Body of pancreas (tissue), 4 donors: ENCODE measurements at regions not wholly inside any gene's neighbourhood (a gene's known extent, or its start where the extent isn't known, plus 50 kb on each side); places are given as distances from the start of the nearest gene placed in this dataset.
A peak's percentile ranks its signal among the peaks of the same experiment; 100 is the strongest.

ENCODE experiments used
- ATAC-seq: fragments of 150-250 bp; one replicate; pipeline ENCODE4 v1.9.1; 2016
- DNase-seq, 4 donors: peaks; one replicate each; pipeline ENCODE4 v3.0.0-alpha.2; 2019
- H3K27ac ChIP-seq, 4 donors: fragments of 200-600 bp; sonication (generic); 1 replicate in 3 of 4; 2 replicates in 1 of 4; pipeline versions ENCODE4 v1.5.1 to v1.6.1; 2016 to 2019; ENCODE audit warnings: mild to moderate bottlenecking in 1 of 4, mixed read lengths in 1 of 4, moderate library complexity in 1 of 4
- H3K27me3 ChIP-seq, 2 donors: fragments of 200-600 bp; sonication (generic); one replicate each; pipeline ENCODE4 v1.6.0; 2016; ENCODE audit warnings: mild to moderate bottlenecking in 1 of 2
- H3K36me3 ChIP-seq, 2 donors: fragments of 200-600 bp; sonication (generic); replicated peaks in 1 of 2; 2 replicates each; pipeline ENCODE4 v1.5.1; 2016; ENCODE audit warnings: low read depth in 2 of 2; ENCODE audit not compliant: insufficient read depth in 1 of 2
- H3K4me1 ChIP-seq: fragments of 200-600 bp; sonication (generic); one replicate; pipeline ENCODE4 v1.6.0; 2016
- H3K4me3 ChIP-seq, 2 donors: fragments of 200-600 bp; sonication (generic); 1 replicate in 1 of 2; 2 replicates in 1 of 2; pipeline ENCODE4 v1.5.1; 2016 to 2019
- H3K9me3 ChIP-seq, 3 donors: fragments of 200-600 bp; sonication (generic); 1 replicate in 2 of 3; 2 replicates in 1 of 3; pipeline ENCODE4 v1.5.1; 2016
- POLR2A ChIP-seq, 3 donors: fragments of 450-650 bp; IDR thresholded peaks; one replicate each; pipeline ENCODE4 v1.6.1; 2016; ENCODE audit warnings: antibody characterized with exemption in 3 of 3, mild to moderate bottlenecking in 2 of 3
- WGBS, 2 donors: methylation state at CpG; one replicate each; pipeline ENCODE4 v1.1.5; 2017; 5-methylcytosine and 5-hydroxymethylcytosine counted together
- intact Hi-C: fragments of 100-400 bp; cut with DNase I; formaldehyde crosslinking; loops from one replicate; pipeline ENCODE4 v1.15.1; 2023
- TF ChIP-seq, protein P1 (sequence below), 7 experiments: fragments of 450-650 bp in 4 of 7; fragments of 200-600 bp in 3 of 7; sonication (generic) in 3 of 7; IDR thresholded peaks; one replicate each; pipeline ENCODE4 v1.5.1; 2016 to 2019; ENCODE audit warnings: antibody characterized with exemption in 7 of 7

DNA sequence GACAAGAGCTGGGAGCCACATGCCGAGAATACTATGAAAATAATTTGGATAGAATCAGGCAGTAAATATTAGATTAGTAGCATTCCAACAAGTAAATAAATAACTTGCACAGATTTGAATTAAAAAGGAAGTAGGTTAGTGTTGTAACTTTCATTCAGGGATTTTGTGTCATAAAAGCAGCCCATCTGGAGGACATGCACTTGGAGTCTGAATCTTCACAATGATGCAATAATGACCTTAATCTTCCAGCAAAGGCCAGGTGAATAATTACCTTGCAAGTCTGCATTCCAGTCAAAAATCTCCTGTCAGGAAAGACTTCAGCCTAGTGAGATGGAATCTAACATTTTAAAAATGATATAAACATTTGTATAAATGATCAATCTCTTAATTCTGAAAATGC lies 518.1 kb downstream of the KCNJ2 start:
- WGBS, 2 donors = 5 to 12% methylated on average over 1 of the region's 1 CpG
- TF ChIP-seq, protein P1, sequence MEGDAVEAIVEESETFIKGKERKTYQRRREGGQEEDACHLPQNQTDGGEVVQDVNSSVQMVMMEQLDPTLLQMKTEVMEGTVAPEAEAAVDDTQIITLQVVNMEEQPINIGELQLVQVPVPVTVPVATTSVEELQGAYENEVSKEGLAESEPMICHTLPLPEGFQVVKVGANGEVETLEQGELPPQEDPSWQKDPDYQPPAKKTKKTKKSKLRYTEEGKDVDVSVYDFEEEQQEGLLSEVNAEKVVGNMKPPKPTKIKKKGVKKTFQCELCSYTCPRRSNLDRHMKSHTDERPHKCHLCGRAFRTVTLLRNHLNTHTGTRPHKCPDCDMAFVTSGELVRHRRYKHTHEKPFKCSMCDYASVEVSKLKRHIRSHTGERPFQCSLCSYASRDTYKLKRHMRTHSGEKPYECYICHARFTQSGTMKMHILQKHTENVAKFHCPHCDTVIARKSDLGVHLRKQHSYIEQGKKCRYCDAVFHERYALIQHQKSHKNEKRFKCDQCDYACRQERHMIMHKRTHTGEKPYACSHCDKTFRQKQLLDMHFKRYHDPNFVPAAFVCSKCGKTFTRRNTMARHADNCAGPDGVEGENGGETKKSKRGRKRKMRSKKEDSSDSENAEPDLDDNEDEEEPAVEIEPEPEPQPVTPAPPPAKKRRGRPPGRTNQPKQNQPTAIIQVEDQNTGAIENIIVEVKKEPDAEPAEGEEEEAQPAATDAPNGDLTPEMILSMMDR (IDR thresholded peaks at IDR 0.05) = no peak
- TF ChIP-seq POLR2A (IDR thresholded peaks at IDR 0.05) = no peak
- no peaks in the 10 kb centered on the region for H3K36me3 ChIP-seq
- no peak overlapping the region for H3K4me3 ChIP-seq
- no peaks in the 10 kb centered on the region for H3K27me3 ChIP-seq
- H3K27ac ChIP-seq = peak overlapping the region in 3 of 4 donors; percentile 30 to 67 (median 47)
- intact Hi-C loops = no loop called here
- H3K9me3 ChIP-seq = no peaks in the 10 kb centered on the region
- H3K4me1 ChIP-seq = peaks cover 16% of the 10 kb centered on the region
- DNase-seq = no peak
- peak; percentile 71 for ATAC-seq

DNA sequence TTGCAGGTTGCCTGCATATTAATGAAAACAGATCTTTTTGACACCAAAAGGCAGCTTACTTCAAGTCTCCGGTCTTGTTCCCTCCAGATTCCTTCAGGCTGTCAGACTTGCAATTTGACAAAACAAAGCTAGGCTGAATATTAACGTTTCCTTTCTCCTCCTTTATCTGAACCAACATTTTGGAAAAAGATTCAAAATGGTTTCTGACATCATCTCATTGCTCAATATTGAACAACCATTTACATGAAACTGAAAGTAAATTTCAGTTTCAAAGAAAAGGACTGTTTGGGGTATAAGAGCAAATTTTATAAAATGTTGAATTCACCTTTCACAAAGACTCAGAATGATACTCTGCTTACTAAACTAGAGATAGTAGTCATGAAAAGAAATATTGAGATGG lies 521.8 kb downstream of the KCNJ2 start:
- ATAC-seq = no peak
- TF ChIP-seq POLR2A (IDR thresholded peaks at IDR 0.05) = no peak
- TF ChIP-seq, protein P1 (IDR thresholded peaks at IDR 0.05) = no peak

DNA sequence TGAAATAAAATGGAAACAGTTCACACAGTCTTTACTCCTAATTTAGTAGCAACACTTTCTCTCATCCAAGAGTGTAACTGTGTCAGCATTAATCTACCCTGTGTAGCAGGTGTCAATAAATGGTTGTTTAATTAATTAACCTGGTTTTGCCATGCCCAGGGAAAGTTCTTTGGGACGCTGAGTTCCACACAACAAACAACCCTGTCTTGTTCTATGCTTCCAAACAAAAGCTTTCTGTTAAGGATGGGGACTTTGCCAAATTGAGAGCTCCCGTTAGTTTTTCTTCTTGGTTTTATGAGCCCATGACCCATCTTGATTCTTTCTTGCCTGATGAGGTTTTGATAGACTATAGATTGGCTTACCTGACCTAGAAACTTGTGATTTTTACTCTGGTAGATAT lies 530.1 kb downstream of the KCNJ2 start:
- Histone ChIP-seq H3K27ac (peak overlapping the region in 1 of 4 donors; percentile 10), H3K36me3 (no peaks in the 10 kb centered on the region), H3K4me3 (no peak overlapping the region), H3K9me3 (no peaks in the 10 kb centered on the region), H3K27me3 (no peaks in the 10 kb centered on the region), H3K4me1 (peaks cover 31% of the 10 kb centered on the region)
- ATAC-seq (no peak), DNase-seq (no peak)
- WGBS, 2 donors = 30 to 44% methylated on average over 2 of the region's 2 CpGs
- TF ChIP-seq, protein P1 (IDR thresholded peaks at IDR 0.05) = no peak
- TF ChIP-seq POLR2A (IDR thresholded peaks at IDR 0.05) = no peak
- intact Hi-C loops = no loop called here

More for the DNA sequence above, 521.8 kb downstream of the KCNJ2 start:
- 71 to 73% methylated on average over 2 of the region's 2 CpGs for WGBS, 2 donors
- H3K4me1 ChIP-seq = peaks cover 16% of the 10 kb centered on the region
- H3K9me3 ChIP-seq = no peaks in the 10 kb centered on the region
- H3K27ac ChIP-seq = no peak overlapping the region
- no peak for DNase-seq
- intact Hi-C loops = no loop called here
- H3K4me3 ChIP-seq = no peak overlapping the region
- H3K27me3 ChIP-seq = no peaks in the 10 kb centered on the region
- H3K36me3 ChIP-seq = no peaks in the 10 kb centered on the region

DNA sequence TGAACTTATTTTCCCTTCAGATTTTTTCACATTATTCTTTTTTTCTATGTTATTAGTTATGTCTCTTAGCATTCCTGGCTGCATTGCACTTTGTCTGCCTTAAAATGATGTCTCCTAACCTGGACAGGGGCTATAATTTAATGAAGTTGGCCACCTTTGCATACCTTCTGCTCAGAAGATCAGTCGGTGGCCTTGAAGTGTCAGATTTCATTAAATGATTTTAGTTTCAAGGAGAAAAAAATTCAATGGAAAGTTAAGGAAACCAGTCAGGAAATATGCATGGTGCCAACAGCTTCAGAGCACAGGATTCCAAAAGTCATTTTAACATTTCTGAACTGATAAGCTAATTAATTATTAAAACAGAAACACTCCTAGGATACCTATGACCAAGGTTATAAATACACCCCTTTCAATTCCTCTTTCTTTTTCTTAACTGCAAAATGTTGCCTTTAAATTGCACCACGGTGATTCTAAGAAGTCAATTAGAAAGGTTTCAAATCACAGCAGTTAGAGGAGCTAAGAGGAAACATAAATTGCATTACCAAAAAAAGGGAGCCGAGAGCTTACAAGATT lies 533.4 kb downstream of the KCNJ2 start:
- peak; percentile 55 for ATAC-seq
- WGBS, 2 donors = 30% methylated on average over 3 of the region's 3 CpGs
- TF ChIP-seq, protein P1 (IDR thresholded peaks at IDR 0.05) = no peak
- no peak for TF ChIP-seq POLR2A (IDR thresholded peaks at IDR 0.05)
- Histone ChIP-seq H3K4me3 (no peak overlapping the region), H3K36me3 (no peaks in the 10 kb centered on the region), H3K27ac (peak overlapping the region in 2 of 4 donors; percentile 54 to 56), H3K27me3 (no peaks in the 10 kb centered on the region), H3K4me1 (peaks cover 31% of the 10 kb centered on the region), H3K9me3 (no peaks in the 10 kb centered on the region)
- DNase-seq = no peak
- intact Hi-C loops = no loop called here

DNA sequence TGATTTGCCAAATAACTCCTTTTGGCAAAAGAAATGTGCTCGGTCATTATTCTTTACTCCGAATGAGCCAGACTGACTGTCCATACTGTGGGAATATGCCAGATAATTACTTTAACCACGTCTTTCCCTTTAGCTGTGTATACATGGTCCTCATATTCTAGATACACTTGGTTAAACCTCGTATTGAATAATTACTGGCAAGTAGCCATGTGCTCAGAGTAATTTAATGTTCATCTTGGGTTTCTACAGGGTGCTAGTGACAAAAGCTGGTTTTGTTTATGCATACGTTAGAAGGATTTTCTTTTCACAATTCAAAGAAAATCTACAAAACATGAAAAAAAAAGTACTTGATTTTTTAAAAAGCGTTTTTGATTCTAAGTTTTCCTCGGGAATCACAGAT lies 540.3 kb downstream of the KCNJ2 start:
- TF ChIP-seq, protein P1 (IDR thresholded peaks at IDR 0.05) = no peak
- TF ChIP-seq POLR2A (IDR thresholded peaks at IDR 0.05) = no peak
- Histone ChIP-seq H3K9me3 (no peaks in the 10 kb centered on the region), H3K4me3 (no peak overlapping the region), H3K36me3 (no peaks in the 10 kb centered on the region), H3K27ac (no peak overlapping the region), H3K27me3 (no peaks in the 10 kb centered on the region), H3K4me1 (peaks cover 3% of the 10 kb centered on the region)
- ATAC-seq (no peak), DNase-seq (no peak)
- intact Hi-C loops = no loop called here
- 35 to 44% methylated on average over 7 of the region's 7 CpGs for WGBS, 2 donors
